Breast epithelium (tissue), 3 donors: ENCODE measurements at regions not wholly inside any gene's neighbourhood (a gene's known extent, or its start where the extent isn't known, plus 50 kb on each side); places are given as distances from the start of the nearest gene placed in this dataset.

Source experiments
- CTCF ChIP-seq, 3 donors: fragments of 450-650 bp; IDR thresholded peaks; one replicate each; pipeline ENCODE4 v1.5.1; 2016 to 2017; ENCODE audit warnings: antibody characterized with exemption in 3 of 3, mild to moderate bottlenecking in 3 of 3, moderate library complexity in 3 of 3
- POLR2A ChIP-seq: fragments of 450-650 bp; IDR thresholded peaks from one replicate; pipeline ENCODE4 v1.6.1; 2016; ENCODE audit warnings: antibody characterized with exemption, mild to moderate bottlenecking, moderate library complexity
- POLR2AphosphoS5 ChIP-seq, 3 donors: sonication (generic); formaldehyde crosslinking; IDR thresholded peaks; one replicate each; pipeline ENCODE4 v1.6.1; 2017; ENCODE audit warnings: antibody characterized with exemption in 3 of 3

DNA sequence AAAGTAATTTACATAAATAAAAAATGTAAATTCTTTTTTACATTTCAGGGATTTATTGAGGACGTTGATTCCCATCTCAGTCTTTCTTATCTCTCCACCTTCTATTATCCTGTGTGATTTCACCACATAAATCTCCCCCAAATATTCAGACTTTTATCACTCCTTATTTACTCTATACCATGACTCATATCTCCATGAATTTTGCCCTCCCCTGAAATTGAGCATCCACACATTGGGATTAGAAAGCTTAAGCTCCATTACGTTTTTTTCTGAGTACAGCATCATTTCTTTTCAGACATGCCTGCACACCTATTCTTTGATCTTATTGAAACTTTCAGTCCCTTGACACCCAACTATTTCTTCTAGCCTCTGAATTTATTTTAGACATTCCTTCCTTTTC lies 111.2 kb downstream of the IFI44 start:
- TF ChIP-seq POLR2AphosphoS5 (IDR thresholded peaks at IDR 0.05): no peak
- no peak for TF ChIP-seq CTCF (IDR thresholded peaks at IDR 0.05)
- no peak for TF ChIP-seq POLR2A
